Gastroesophageal sphincter (tissue), 2 donors: ENCODE measurements at regions not wholly inside any gene's neighbourhood (a gene's known extent, or its start where the extent isn't known, plus 50 kb on each side); places are given as distances from the start of the nearest gene placed in this dataset.

ENCODE experiments used
- POLR2A ChIP-seq, 2 donors: fragments of 450-650 bp; IDR thresholded peaks; one replicate each; pipeline ENCODE4 v1.6.1; 2017; ENCODE audit warnings: antibody characterized with exemption in 2 of 2, mild to moderate bottlenecking in 2 of 2, moderate library complexity in 1 of 2
- POLR2AphosphoS5 ChIP-seq: sonication (generic); formaldehyde crosslinking; IDR thresholded peaks from one replicate; pipeline ENCODE4 v1.6.1; 2017; ENCODE audit warnings: antibody characterized with exemption

DNA sequence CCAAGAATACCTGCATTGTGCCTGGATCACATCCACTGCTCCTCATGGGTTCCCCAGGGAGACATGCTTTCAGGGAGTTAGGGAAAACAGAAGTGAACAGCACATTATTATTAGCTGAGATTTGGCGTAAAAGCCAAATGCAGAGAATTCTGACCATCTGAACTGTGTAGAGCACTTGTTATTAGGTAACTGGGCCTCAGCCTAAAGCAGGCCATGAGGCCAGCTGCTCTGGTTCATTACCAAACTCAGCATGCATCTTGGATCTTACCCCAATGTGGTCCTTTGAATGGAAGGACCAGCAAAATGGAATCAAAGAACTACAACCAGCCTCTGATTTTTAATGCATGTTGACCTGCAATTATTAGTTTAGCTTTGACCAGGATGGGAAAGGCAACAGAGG is 322.3 kb downstream of the KCNS3 start:
- no peak for TF ChIP-seq POLR2AphosphoS5
- TF ChIP-seq POLR2A (IDR thresholded peaks at IDR 0.05): no peak
